ENCODE measurements at regions not wholly inside any gene's neighbourhood (a gene's known extent, or its start where the extent isn't known, plus 50 kb on each side); places are given as distances from the start of the nearest gene placed in this dataset.

- TF ChIP-seq POLR2AphosphoS5 (IDR thresholded peaks at IDR 0.05), result no peak
- no peak for TF ChIP-seq CTCF (IDR thresholded peaks at IDR 0.05)
- no peak for TF ChIP-seq POLR2A (IDR thresholded peaks at IDR 0.05)
Observed at GRCh38 chr17:77693776-77694175, 264.7 kb upstream of the TNRC6C start.

Data from upper lobe of left lung (tissue), 4 donors.